ENCODE measurements at regions not wholly inside any gene's neighbourhood (a gene's known extent, or its start where the extent isn't known, plus 50 kb on each side); places are given as distances from the start of the nearest gene placed in this dataset.

- Histone ChIP-seq H3K36me3 (ENCODE audit: control insufficient read depth in 4 of 4, insufficient read depth in 3 of 4, low read depth in 1 of 4, low read length in 3 of 4) (no peaks in the 10 kb centered on the region), H3K4me1 (ENCODE audit: control insufficient read depth in 4 of 4, insufficient read depth in 4 of 4, low read length in 3 of 4) (no peaks in the 10 kb centered on the region), H3K27ac (ENCODE audit: low read depth in 1 of 2, low read length in 2 of 2) (no peak overlapping the region), H3K9me3 (ENCODE audit: control insufficient read depth in 4 of 4, low read length in 3 of 4) (no peaks in the 10 kb centered on the region), H3K27me3 (ENCODE audit: control insufficient read depth in 4 of 4, insufficient read depth in 4 of 4, low read length in 3 of 4) (peaks cover 0 to 2% (median under 1%) of the 10 kb centered on the region in 4 donors), H3K4me3 (ENCODE audit: low read depth in 1 of 3, low read length in 3 of 3) (no peak overlapping the region), H3K9ac (ENCODE audit: low read depth in 1 of 2, low read length in 2 of 2) (no peak overlapping the region)
- TF ChIP-seq RXRA (IDR thresholded peaks at IDR 0.05): no peak
- no peak for TF ChIP-seq JUND (IDR thresholded peaks at IDR 0.05)
- no peak for TF ChIP-seq FOXA2 (IDR thresholded peaks at IDR 0.05)
- TF ChIP-seq GABPA (IDR thresholded peaks at IDR 0.05 in 1 of 2, conservative IDR thresholded peaks at IDR 0.05 in 1 of 2): no peak
- TF ChIP-seq HNF4G (IDR thresholded peaks at IDR 0.05): no peak
- no peak for TF ChIP-seq EGR1 (IDR thresholded peaks at IDR 0.05; ENCODE audit: low read depth in 2 of 2)
- TF ChIP-seq, protein P1, sequence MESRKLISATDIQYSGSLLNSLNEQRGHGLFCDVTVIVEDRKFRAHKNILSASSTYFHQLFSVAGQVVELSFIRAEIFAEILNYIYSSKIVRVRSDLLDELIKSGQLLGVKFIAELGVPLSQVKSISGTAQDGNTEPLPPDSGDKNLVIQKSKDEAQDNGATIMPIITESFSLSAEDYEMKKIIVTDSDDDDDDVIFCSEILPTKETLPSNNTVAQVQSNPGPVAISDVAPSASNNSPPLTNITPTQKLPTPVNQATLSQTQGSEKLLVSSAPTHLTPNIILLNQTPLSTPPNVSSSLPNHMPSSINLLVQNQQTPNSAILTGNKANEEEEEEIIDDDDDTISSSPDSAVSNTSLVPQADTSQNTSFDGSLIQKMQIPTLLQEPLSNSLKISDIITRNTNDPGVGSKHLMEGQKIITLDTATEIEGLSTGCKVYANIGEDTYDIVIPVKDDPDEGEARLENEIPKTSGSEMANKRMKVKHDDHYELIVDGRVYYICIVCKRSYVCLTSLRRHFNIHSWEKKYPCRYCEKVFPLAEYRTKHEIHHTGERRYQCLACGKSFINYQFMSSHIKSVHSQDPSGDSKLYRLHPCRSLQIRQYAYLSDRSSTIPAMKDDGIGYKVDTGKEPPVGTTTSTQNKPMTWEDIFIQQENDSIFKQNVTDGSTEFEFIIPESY (IDR thresholded peaks at IDR 0.05): no peak
- TF ChIP-seq, protein P2, sequence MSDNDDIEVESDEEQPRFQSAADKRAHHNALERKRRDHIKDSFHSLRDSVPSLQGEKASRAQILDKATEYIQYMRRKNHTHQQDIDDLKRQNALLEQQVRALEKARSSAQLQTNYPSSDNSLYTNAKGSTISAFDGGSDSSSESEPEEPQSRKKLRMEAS (IDR thresholded peaks at IDR 0.05): no peak
- TF ChIP-seq SP1 (IDR thresholded peaks at IDR 0.05): no peak
- TF ChIP-seq NR2F2 (IDR thresholded peaks at IDR 0.05): no peak
- TF ChIP-seq ATF3 (IDR thresholded peaks at IDR 0.05): no peak
- DNase-seq (ENCODE audit: low spot score): no peak
- 76% methylated on average over 4 of the region's 4 CpGs for WGBS
These were observed 68.6 kb upstream of the MAST4 start for GRCh38 chr5:66527478-66528035.

- TF ChIP-seq RAD21 (IDR thresholded peaks at IDR 0.05): no peak
These were observed 67.0 kb upstream of the MAST4 start for GRCh38 chr5:66529182-66529581.

GRCh38 chr5:66529704-66530103 is 66.5 kb upstream of the MAST4 start:
- no peak overlapping the region for H3K27ac ChIP-seq (ENCODE audit: low read depth in 1 of 2, low read length in 2 of 2)
- WGBS: 93% methylated on average over 2 of the region's 2 CpGs
- no peaks in the 10 kb centered on the region for H3K4me1 ChIP-seq (ENCODE audit: control insufficient read depth in 4 of 4, insufficient read depth in 4 of 4, low read length in 3 of 4)
- H3K4me3 ChIP-seq (ENCODE audit: low read depth in 1 of 3, low read length in 3 of 3): no peak overlapping the region
- H3K9me3 ChIP-seq (ENCODE audit: control insufficient read depth in 4 of 4, low read length in 3 of 4): no peaks in the 10 kb centered on the region
- H3K9ac ChIP-seq (ENCODE audit: low read depth in 1 of 2, low read length in 2 of 2): no peak overlapping the region
- TF ChIP-seq FOXA2 (IDR thresholded peaks at IDR 0.05) (no peak), JUND (IDR thresholded peaks at IDR 0.05) (no peak), EGR1 (IDR thresholded peaks at IDR 0.05; ENCODE audit: low read depth in 2 of 2) (no peak), RXRA (IDR thresholded peaks at IDR 0.05) (no peak), ATF3 (IDR thresholded peaks at IDR 0.05) (no peak), GABPA (IDR thresholded peaks at IDR 0.05 in 1 of 2, conservative IDR thresholded peaks at IDR 0.05 in 1 of 2) (no peak), HNF4A (conservative IDR thresholded peaks at IDR 0.05) (no peak), SP1 (IDR thresholded peaks at IDR 0.05) (no peak), RAD21 (IDR thresholded peaks at IDR 0.05) (no peak), YY1 (IDR thresholded peaks at IDR 0.05) (no peak), FOXA1 (IDR thresholded peaks at IDR 0.05) (no peak)
- TF ChIP-seq, protein P3, sequence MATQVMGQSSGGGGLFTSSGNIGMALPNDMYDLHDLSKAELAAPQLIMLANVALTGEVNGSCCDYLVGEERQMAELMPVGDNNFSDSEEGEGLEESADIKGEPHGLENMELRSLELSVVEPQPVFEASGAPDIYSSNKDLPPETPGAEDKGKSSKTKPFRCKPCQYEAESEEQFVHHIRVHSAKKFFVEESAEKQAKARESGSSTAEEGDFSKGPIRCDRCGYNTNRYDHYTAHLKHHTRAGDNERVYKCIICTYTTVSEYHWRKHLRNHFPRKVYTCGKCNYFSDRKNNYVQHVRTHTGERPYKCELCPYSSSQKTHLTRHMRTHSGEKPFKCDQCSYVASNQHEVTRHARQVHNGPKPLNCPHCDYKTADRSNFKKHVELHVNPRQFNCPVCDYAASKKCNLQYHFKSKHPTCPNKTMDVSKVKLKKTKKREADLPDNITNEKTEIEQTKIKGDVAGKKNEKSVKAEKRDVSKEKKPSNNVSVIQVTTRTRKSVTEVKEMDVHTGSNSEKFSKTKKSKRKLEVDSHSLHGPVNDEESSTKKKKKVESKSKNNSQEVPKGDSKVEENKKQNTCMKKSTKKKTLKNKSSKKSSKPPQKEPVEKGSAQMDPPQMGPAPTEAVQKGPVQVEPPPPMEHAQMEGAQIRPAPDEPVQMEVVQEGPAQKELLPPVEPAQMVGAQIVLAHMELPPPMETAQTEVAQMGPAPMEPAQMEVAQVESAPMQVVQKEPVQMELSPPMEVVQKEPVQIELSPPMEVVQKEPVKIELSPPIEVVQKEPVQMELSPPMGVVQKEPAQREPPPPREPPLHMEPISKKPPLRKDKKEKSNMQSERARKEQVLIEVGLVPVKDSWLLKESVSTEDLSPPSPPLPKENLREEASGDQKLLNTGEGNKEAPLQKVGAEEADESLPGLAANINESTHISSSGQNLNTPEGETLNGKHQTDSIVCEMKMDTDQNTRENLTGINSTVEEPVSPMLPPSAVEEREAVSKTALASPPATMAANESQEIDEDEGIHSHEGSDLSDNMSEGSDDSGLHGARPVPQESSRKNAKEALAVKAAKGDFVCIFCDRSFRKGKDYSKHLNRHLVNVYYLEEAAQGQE (IDR thresholded peaks at IDR 0.05): no peak
- TF ChIP-seq, protein P4, sequence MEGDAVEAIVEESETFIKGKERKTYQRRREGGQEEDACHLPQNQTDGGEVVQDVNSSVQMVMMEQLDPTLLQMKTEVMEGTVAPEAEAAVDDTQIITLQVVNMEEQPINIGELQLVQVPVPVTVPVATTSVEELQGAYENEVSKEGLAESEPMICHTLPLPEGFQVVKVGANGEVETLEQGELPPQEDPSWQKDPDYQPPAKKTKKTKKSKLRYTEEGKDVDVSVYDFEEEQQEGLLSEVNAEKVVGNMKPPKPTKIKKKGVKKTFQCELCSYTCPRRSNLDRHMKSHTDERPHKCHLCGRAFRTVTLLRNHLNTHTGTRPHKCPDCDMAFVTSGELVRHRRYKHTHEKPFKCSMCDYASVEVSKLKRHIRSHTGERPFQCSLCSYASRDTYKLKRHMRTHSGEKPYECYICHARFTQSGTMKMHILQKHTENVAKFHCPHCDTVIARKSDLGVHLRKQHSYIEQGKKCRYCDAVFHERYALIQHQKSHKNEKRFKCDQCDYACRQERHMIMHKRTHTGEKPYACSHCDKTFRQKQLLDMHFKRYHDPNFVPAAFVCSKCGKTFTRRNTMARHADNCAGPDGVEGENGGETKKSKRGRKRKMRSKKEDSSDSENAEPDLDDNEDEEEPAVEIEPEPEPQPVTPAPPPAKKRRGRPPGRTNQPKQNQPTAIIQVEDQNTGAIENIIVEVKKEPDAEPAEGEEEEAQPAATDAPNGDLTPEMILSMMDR (IDR thresholded peaks at IDR 0.05; ENCODE audit: low read depth, low read length, missing input control): no peak
- DNase-seq (ENCODE audit: low spot score): no peak
- H3K27me3 ChIP-seq (ENCODE audit: control insufficient read depth in 4 of 4, insufficient read depth in 4 of 4, low read length in 3 of 4): peaks cover 0 to 2% (median under 1%) of the 10 kb centered on the region in 4 donors
- no peaks in the 10 kb centered on the region for H3K36me3 ChIP-seq (ENCODE audit: control insufficient read depth in 4 of 4, insufficient read depth in 3 of 4, low read depth in 1 of 4, low read length in 3 of 4)

More at GRCh38 chr5:66529182-66529581, 67.0 kb upstream of the MAST4 start:
- no peaks in the 10 kb centered on the region for H3K4me1 ChIP-seq (ENCODE audit: control insufficient read depth in 4 of 4, insufficient read depth in 4 of 4, low read length in 3 of 4)
- no peak for DNase-seq (ENCODE audit: low spot score)
- H3K36me3 ChIP-seq (ENCODE audit: control insufficient read depth in 4 of 4, insufficient read depth in 3 of 4, low read depth in 1 of 4, low read length in 3 of 4): no peaks in the 10 kb centered on the region
- no peaks in the 10 kb centered on the region for H3K9me3 ChIP-seq (ENCODE audit: control insufficient read depth in 4 of 4, low read length in 3 of 4)
- 38% methylated on average over 1 of the region's 1 CpG for WGBS
- no peak overlapping the region for H3K27ac ChIP-seq (ENCODE audit: low read depth in 1 of 2, low read length in 2 of 2)
- H3K4me3 ChIP-seq (ENCODE audit: low read depth in 1 of 3, low read length in 3 of 3): no peak overlapping the region
- H3K9ac ChIP-seq (ENCODE audit: low read depth in 1 of 2, low read length in 2 of 2): no peak overlapping the region
- peaks cover 0 to 2% (median under 1%) of the 10 kb centered on the region in 4 donors for H3K27me3 ChIP-seq (ENCODE audit: control insufficient read depth in 4 of 4, insufficient read depth in 4 of 4, low read length in 3 of 4)

All from liver (tissue), 8 donors.